ENCODE measurements at regions not wholly inside any gene's neighbourhood (a gene's known extent, or its start where the extent isn't known, plus 50 kb on each side); places are given as distances from the start of the nearest gene placed in this dataset.

GRCh38 chr13:60227158-60227557 is 63.4 kb upstream of the DIAPH3 start:
- Histone ChIP-seq H3K4me3 (no peak overlapping the region), H3K36me3 (no peaks in the 10 kb centered on the region), H3K4me1 (no peaks in the 10 kb centered on the region), H3K9me3 (no peaks in the 10 kb centered on the region), H3K27ac (no peak overlapping the region), H3K27me3 (no peaks in the 10 kb centered on the region)
- in situ Hi-C loops (cut with MboI; ENCODE audit: low pct_ligation_motif_present in 1 of 4, low pct_unique_long_range_greater_than_20kb in 1 of 4, low sequenced_read_pairs in 3 of 4) (no loop called here), intact Hi-C loops (cut with DNase I; ENCODE audit: low total_unique reads) (no loop called here)
- DNase-seq = no peak
- TF ChIP-seq CTCF (IDR thresholded peaks at IDR 0.05) = no peak
- no peak for TF ChIP-seq POLR2AphosphoS5 (IDR thresholded peaks at IDR 0.05)
- TF ChIP-seq POLR2A (IDR thresholded peaks at IDR 0.05) = no peak
- no peak for TF ChIP-seq EP300 (IDR thresholded peaks at IDR 0.05; ENCODE audit: low read depth)

- in situ Hi-C loops (cut with MboI; ENCODE audit: low pct_ligation_motif_present in 1 of 4, low pct_unique_long_range_greater_than_20kb in 1 of 4, low sequenced_read_pairs in 3 of 4) (no loop called here), intact Hi-C loops (cut with DNase I; ENCODE audit: low total_unique reads) (no loop called here)
- no peak for DNase-seq
- no peak for TF ChIP-seq POLR2A (IDR thresholded peaks at IDR 0.05)
- no peak for TF ChIP-seq POLR2AphosphoS5 (IDR thresholded peaks at IDR 0.05)
- no peak for TF ChIP-seq CTCF (IDR thresholded peaks at IDR 0.05)
- no peak for TF ChIP-seq EP300 (IDR thresholded peaks at IDR 0.05; ENCODE audit: low read depth)
- Histone ChIP-seq H3K4me1 (no peaks in the 10 kb centered on the region), H3K36me3 (no peaks in the 10 kb centered on the region), H3K27me3 (no peaks in the 10 kb centered on the region), H3K27ac (no peak overlapping the region), H3K9me3 (no peaks in the 10 kb centered on the region), H3K4me3 (no peak overlapping the region)
- WGBS, 2 donors (ENCODE audit: low coverage in 1 of 2) = 71 to 81% methylated on average over 1 of the region's 1 CpG
Observed at GRCh38 chr13:60229708-60230272, 66.1 kb upstream of the DIAPH3 start.

GRCh38 chr13:60230593-60230992 is 66.9 kb upstream of the DIAPH3 start:
- Histone ChIP-seq H3K27me3 (no peaks in the 10 kb centered on the region), H3K4me1 (no peaks in the 10 kb centered on the region), H3K9me3 (no peaks in the 10 kb centered on the region), H3K27ac (no peak overlapping the region), H3K4me3 (no peak overlapping the region), H3K36me3 (no peaks in the 10 kb centered on the region)
- in situ Hi-C loops (cut with MboI; ENCODE audit: low pct_ligation_motif_present in 1 of 4, low pct_unique_long_range_greater_than_20kb in 1 of 4, low sequenced_read_pairs in 3 of 4) = no loop called here
- TF ChIP-seq CTCF (IDR thresholded peaks at IDR 0.05) = no peak
- TF ChIP-seq POLR2A (IDR thresholded peaks at IDR 0.05) = no peak
- TF ChIP-seq POLR2AphosphoS5 (IDR thresholded peaks at IDR 0.05) = no peak
- no peak for TF ChIP-seq EP300 (IDR thresholded peaks at IDR 0.05; ENCODE audit: low read depth)
- no peak for DNase-seq
- intact Hi-C loops (cut with DNase I; ENCODE audit: low total_unique reads) = no loop called here
- WGBS, 2 donors (ENCODE audit: low coverage in 1 of 2) = 39 to 43% methylated on average over 3 of the region's 3 CpGs

- Histone ChIP-seq H3K4me1 (no peaks in the 10 kb centered on the region), H3K4me3 (no peak overlapping the region), H3K27me3 (no peaks in the 10 kb centered on the region), H3K9me3 (no peaks in the 10 kb centered on the region), H3K36me3 (no peaks in the 10 kb centered on the region), H3K27ac (no peak overlapping the region)
- in situ Hi-C loops (cut with MboI; ENCODE audit: low pct_ligation_motif_present in 1 of 4, low pct_unique_long_range_greater_than_20kb in 1 of 4, low sequenced_read_pairs in 3 of 4) = no loop called here
- no peak for DNase-seq
- intact Hi-C loops (cut with DNase I; ENCODE audit: low total_unique reads) = no loop called here
- 30 to 39% methylated on average over 2 of the region's 2 CpGs for WGBS, 2 donors (ENCODE audit: low coverage in 1 of 2)
- no peak for TF ChIP-seq POLR2AphosphoS5 (IDR thresholded peaks at IDR 0.05)
- no peak for TF ChIP-seq POLR2A (IDR thresholded peaks at IDR 0.05)
- TF ChIP-seq EP300 (IDR thresholded peaks at IDR 0.05; ENCODE audit: low read depth) = no peak
- TF ChIP-seq CTCF (IDR thresholded peaks at IDR 0.05) = no peak
Observed at GRCh38 chr13:60242043-60242595, 78.4 kb upstream of the DIAPH3 start.

All from transverse colon (tissue), 4 donors.